Stimulated activated CD4-positive, alpha-beta T cell treated with anti-CD3 and anti-CD28 coated beads, Interleukin-1b, Interleukin-23, amount 100 ng/mL, for 48 hours (primary cell): ENCODE measurements at regions not wholly inside any gene's neighbourhood (a gene's known extent, or its start where the extent isn't known, plus 50 kb on each side); places are given as distances from the start of the nearest gene placed in this dataset.

Source experiments
- DNase-seq: peaks from one replicate; pipeline ENCODE4 v3.0.0-alpha.2; 2020

DNA sequence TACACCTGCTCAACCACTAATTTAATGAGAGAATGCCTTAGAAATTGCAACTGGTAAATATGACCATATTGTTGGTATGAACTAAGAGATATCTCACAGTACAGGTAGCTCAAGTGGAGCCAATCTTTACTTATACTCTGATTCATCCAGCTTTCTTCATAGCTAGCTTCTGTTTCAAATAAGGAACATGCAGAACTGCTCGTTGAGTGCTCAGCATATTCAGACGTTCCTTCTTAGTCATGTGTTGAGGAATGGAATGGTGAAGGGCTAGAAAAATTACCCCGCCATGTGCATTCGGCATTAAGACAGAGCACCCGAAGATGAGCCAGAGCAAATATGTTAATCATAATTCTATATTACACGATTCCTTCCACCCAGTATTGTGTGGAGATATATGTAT lies 144.0 kb upstream of the VRK2 start:
- no peak for DNase-seq

DNA sequence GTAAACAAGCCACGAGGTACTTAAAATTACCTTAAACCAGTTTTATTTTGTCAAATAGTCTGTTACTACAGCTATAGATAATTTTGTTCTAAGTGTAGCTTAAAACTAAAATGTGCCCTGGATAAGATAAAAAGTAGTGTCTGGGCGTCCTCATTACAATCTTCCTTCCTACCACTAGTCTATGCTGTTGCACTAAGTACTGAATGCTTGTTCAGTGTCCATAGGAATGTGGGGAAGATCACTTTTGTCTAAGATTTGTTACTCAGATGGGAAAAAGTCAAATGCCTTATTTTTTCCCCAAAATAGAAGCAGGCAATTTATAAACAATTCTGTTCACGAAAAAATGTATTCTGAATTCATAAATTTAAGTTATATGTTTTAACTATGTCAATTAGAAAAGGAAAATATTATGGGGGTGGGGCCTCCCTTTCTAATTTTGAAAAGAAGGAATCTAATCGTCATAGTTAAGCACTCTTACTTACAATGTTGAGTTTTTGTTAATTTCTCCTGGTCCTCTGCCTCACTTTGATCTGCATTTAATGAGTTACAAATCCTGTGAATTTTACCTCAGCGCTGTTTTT lies 140.4 kb upstream of the VRK2 start:
- no peak for DNase-seq

DNA sequence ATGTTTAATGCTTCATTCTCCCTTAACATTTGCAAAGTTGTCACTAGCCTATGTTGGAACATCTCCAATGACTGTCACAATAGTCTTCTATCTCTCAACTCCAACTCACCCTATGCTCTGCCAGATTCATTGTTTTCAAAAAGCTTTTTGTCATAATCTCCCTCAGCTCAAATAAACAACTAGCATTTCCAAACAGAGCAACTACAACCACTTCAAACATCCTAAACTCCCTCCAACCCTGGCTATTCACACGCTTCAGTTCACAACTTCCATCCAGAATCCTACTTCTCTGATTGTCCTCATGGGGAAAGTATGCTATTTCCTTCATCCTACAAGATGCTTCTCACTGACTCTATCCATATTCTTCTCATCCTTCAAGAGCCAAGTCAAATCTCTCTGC lies 139.2 kb upstream of the VRK2 start:
- no peak for DNase-seq

DNA sequence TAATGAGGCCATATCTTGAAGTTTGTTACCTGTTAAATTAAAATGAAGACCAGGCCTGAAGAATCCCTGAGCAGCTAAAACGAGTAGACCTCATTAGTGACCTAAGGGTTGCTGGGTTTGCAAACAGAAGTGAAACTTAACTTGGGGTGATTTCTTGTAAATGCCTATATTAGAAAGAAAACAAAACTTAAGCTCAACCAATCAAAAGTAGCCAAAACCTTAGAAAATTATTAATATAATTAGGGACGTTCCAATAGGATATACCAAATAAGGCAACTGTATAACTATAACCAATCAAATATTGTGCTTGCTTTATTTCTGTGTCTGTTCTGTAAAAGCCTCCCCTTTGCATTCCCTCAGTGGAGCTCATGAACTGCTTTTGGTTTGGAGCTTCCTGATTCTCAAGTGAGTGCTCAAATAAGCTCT lies 137.9 kb upstream of the VRK2 start:
- DNase-seq = no peak

DNA sequence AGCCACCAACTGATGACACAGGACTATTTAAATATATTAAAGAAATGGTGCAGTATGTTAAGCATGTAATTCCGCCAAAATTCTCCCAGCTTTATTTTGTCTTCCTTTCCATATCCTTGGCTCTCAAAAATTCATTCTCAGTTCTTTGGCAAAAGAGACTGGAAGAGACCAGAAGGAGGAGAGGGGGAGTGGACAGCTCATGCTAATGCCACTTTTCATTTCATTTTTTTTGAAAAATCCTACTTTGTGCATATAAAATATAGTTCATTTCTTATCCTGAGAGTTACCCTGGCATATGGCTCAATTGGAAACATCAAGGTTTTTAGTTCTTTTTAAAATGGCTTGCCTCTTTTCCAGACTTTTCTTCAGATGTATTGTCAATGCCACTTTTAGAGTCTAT lies 128.5 kb upstream of the VRK2 start:
- DNase-seq = no peak

DNA sequence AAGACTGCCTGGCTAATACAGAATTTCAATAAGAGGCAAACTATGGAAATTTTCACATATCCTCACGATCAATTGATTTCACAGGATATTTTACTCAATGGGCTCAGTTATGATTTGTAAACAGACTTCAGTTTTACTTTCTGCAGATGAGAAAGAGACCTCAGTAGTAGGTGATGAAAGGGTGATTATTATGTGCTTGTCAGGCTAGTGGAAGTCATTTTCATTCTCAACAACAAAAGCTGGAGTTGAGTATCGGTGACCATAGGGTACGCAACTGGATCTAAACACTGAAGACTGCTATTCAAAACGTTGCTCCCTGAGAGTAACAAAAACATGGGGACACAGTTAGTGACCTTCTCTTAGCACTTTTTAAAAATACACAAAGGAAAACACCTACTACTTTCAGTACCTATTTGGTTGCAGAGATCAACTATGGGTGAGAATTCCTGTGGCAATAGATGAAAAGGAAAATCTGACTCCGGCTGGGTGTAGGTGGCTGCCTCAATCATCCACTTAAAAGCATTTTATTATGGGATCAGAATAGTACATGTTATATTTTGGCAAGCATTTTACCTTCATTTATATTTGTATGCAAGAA lies 126.2 kb upstream of the VRK2 start:
- DNase-seq = no peak

DNA sequence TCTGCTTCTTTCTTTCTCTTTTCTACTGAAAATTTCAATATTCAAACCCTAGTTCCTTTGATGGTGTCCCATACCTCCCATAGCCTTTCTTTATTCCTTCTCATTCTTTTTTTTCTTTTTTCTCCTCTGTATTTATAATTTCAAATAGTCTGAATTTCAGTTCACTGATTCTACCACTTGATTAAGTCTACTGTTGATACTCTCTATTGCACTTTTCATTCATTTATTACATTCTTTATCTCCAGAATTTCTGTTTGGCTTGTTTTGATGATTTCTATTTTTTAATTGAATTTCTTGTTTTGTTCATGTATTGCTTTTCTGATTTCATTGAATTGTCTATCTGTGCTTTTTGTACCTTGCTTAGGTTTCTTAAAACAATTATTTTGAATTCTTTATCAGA lies 111.9 kb upstream of the VRK2 start:
- DNase-seq = no peak

DNA sequence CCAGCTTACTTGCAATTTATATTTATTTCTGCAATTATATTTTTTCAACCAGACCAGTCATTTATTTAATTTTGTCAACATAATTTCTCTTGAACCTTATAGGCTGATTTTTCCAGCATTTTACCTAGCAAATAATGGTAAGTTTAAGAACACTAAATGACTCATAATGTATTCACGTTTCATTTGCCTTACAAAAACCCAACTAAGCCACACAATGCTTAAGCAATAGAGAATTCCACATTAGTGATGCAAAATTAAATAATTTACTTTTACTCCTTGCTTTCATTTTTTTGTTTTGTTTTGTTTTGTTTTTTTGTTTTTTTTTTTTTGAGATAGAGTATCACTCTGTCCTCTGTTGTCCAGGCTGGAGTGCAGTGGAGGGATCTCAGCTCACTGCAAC lies 110.4 kb upstream of the VRK2 start:
- DNase-seq = no peak

DNA sequence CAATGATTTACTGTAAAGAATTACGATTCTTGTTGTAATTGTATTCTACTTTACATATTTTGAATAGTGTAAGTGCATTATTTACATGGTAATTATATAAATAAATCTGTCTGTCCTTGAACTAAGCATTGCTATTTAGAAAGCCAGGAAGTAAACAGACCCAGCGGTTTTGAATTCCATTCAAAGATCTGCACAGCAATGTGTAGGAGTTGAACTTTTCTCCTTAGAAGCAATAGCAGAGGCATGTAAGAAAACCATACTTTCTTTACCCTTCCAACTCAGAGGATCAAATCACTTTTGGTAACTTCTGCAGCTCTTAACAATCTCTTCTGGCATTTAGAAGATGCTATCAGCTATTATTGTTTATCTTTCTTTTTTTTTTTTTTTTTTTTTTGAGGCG lies 109.2 kb upstream of the VRK2 start:
- DNase-seq = no peak

DNA sequence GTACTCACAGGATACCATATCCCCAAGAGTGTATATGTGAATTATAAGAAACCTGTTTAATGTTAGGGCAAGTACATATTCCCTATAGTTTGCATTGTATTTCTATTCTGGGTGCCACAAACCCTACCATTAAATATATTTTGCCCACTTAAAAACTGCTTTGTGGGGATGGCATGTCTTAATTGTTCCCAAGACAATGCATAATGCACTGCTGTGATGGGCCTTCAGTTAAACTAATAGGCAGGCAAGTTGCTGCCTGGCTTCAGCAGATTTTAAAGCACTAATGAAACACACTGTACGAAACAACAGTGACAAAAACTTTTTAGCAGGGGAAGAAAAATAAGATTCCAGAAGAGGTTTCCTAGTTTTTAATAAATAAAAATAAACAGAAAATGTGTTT lies 104.8 kb upstream of the VRK2 start:
- DNase-seq = no peak

DNA sequence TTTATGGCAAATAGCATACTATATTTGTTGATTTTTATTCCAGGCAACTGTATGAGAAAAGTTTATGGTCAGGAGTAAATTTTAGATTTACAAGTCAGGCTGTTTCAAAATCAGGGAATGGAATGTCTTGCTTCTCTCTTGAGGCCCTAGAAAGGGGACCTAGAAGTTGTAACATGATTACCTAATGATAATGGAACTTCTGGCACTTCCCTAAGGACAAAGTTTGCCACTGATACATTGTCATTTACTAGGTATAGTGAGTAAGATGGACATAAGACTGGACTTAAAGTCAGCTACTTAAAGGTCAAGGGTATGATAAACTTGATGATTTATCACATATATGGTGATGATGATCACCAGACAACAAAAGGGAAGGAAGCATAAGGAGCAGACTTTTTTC lies 103.3 kb upstream of the VRK2 start:
- DNase-seq = no peak

DNA sequence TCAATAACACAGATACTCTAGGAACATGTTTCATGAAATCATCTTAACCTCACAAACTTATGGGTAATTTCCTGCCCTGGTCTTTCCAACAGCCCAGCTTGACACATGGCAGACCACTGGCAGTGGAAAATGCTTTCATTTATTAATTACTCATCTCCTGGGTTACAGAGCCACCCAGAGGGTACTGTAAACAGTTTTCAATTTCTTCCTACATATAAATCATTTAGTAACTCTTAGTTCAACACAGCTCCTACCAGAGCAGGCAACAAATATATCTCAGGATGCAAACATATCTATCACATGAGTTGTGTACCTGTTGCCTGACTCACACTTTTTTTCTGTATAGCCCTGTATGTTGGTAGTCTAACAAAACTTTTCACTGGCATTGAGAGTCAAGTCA lies 99.2 kb upstream of the VRK2 start:
- DNase-seq = no peak

DNA sequence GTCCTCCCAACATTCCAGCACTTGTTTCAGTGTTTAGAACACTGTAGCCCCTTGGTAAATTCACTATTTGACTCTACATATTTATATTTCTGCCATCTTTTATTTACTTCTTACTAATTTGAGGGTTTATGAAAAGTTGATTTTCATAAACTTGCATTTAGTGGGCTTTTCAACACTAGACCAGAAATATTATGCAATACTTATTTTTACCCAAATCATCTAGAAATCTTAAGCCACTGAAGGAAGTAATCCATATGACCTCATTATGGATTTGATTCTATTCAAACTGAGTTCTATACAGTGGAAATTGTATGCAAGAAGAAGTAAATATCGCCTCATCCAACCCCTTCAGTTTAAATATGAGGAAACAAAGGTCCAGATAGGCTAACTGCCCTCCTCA lies 92.6 kb upstream of the VRK2 start:
- DNase-seq = no peak

DNA sequence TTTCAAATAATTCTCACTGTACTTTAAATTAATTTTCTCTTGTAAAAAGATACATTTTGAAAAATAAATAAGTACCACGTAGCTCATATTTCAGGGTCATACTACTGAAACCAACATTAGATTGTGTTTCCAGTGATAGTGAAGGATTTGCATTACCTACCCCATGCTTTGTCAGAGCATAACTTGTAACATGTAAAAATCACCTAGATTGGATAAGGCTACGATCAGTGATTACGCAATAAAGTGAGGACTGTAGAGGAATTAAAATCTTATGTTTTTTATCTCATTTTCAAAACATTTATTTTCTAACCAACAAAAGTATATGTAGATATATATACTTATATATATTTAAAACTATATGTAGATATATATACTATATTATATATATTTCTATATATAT lies 89.4 kb upstream of the VRK2 start:
- no peak for DNase-seq

DNA sequence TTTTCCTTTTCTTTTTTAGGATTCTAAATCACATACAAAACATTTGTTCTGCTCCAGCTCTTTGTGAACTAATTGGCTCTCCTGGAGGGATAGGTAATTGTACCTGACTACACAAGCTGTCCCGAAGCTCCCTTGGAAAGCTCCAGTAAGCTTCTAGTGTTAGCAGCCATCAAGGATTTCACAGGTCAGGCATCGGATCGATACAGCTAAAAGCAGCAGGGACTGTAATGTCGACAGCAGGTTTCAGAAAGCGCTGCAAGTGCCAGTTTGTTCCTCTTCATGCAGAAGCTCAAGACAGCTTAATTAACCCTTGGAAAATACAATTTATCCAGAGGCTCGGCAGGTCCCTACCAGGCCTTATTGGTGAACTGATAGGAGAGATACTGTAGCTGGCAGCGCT lies 87.2 kb upstream of the VRK2 start:
- DNase-seq = no peak

DNA sequence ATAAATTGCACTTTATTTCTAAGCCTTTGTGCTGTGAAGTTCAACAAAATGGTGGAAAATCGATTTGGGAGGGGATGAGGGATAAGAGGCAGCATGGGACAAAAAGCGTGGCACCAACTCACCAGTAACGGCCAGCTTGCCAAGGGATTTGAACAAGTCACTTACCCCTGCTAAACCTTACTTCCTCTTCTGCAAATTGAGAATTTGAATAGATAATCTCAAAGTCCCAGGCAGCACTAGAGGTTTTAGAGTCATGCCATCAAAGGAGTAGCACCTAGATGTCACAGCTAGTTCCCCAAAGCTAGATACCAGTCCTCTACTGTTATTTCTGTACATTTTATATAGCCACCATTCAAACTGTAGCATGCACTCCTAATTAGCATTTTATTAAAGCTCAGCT lies 83.7 kb upstream of the VRK2 start:
- no peak for DNase-seq

DNA sequence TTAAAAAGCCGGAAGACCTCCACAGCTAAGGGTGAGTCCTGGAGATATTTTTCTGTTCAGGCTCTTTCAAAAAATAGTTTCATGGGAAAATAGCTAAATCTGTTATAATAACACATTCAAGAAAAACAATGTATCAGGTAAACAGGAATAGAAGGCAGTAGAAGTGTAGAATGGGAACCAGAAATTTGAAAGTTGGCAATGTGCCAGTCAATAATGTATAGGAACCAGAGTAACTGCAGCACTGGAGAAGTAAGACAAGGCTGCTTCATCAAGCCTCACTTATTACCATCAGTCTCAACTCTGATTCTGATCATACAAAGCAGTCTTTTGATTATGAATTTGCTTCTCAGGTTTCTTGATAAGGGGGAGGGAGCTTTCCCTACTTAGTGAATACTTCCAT lies 81.4 kb upstream of the VRK2 start:
- DNase-seq = no peak

DNA sequence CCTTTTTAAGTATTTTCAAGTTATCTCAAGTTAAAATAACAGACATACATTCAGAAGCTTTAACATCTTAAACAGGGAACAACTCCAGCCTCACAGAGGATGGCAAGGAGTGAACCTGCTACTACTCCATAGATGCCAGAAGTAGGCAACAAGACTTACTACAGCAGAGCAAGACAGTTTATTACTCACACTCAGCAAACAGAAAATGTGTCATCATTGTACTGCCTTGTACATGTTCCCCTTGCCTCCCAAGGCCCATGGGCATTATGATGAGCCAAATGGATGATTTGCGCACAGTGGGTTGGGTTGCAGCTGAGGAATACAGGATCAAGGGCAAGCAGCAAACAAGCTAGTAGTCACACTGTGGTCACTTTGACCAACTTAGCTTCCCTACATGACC lies 80.6 kb upstream of the VRK2 start:
- no peak for DNase-seq

DNA sequence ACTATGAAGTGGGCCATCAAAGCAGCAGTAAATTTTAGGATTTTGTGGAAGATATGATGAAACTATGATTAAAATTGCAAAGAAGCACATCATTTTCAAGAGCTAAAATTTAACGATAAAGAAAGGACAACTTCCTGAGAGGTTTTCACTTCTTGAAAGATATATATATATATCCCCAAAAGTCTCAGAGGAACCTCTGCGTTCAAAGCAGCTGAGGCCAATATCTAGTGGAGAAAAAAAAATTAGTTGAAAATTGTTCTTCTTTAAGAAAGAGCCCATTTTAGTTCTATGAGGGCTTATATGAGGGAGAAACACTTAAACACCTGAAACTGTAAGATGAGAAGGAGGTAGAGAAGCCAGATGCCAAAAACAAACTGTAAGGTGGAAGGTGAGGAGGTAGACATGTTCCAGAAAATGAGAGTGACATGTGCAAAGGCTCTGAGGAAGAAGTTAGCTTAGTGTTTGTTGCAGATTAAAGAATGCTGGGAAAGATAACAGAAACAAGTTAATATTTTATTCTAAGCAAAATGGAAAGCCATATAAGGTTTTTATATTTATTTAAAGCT lies 72.9 kb upstream of the VRK2 start:
- no peak for DNase-seq

DNA sequence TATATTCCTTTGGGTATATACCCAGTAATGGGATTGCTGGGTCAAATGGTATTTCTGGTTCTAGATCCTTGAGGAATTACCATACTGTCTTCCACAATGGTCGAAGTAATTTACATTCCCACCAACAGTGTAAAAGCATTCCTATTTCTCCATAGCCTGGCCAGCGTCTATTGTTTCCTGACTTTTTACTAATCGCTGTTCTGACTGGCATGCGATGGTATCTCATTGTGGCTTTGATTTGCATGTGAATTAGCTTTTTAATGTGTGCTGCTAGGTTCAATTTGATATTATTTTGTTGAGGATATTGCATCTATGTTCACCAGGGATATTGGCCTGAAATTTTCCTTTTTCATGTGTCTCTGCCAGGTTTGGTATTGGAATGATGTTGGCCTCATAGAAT lies 67.4 kb upstream of the VRK2 start:
- DNase-seq = no peak

DNA sequence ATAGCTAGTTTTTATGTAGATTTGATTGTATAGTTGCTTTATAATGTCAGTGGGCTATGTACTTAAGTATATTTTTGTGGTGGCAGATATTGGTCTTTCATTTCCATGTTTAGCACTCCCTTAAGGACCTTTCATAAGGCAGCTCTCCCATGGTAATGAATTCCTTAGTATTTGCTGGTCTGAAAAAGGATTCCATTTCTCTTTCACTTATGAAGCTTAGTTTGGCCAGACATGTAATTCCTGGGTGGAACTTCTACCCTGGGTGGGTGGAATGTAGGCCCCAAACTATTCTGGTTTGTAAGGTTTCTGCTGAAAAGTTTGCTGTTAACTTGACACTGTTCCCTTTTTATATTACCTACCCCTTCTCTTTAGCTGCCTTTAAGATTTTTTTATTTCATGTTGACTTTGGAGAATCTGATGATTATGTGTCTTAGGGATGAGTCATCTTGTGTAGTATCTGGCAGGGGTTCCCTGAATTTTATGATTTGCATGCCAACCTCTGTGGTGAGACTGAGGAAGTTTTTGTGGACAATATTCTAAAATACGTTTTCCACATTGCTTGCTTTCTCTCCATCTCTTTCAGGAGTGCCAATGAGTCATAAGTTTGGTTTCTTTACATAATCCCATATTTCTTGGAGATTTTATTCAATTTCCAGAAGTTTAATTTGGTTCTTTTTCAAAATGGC lies 65.4 kb upstream of the VRK2 start:
- no peak for DNase-seq

DNA sequence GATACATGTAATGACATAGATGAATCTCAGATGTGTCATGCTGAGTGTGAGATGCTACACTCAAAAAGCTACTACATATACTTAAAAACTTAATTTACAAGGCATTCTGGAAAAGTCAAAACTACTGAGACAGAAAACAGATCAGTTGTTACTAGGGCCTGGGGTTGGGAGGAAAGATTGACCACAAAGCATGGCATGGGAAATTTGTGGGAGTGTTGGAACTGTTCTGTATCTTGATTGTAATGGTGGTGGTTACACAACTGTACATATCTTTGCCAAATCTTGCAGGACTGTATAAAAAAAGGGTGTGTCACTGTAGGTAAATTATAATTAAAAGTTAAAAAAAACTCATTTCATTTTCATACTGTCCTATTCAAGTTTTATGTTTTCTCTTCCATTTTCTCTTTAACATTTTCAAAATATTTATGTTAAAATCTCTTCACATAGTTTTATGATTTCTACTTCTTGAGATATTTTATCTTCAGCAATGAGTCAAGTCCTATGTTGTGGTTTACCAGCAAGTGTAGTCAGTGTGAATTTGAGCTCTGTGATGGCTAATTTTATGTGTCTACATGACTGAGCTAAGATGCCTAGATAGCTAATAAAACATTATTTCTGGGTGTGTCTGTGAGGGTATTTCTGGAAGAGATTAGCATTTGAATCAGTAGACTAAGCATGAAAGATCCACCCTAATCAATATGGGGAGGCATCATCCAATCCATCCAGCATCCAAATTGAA lies 58.6 kb upstream of the VRK2 start:
- no peak for DNase-seq

DNA sequence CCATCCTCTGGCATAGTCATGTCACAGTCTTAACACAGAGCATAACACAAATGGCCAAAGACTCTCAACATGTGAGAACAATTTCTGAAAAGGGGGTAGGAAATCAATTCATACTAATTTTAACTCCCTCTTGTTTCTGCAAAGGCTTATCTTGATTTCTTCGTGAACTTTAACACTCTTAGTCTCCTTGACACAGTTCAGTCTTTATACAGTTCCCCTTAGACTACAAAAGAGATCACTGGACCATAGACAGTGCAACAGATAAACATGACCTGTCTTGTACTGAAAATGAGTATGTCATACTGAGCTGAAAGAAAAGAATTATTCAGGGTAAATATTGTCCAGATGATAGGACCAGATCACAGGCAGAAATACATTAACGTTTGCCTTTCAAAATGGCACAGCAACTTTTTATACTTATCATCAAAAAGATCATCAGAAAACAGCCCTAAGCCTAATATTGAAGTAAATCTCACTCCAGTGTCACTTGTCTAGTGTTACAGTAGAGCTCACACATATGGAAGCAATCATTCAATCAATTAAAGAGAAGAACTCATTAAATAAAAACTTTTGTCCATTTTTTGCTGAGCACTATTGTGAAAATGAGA lies 56.4 kb upstream of the VRK2 start:
- DNase-seq = no peak
